Bronchial epithelial cell (primary cell): ENCODE measurements at regions not wholly inside any gene's neighbourhood (a gene's known extent, or its start where the extent isn't known, plus 50 kb on each side); places are given as distances from the start of the nearest gene placed in this dataset.

Source experiments
- DNase-seq: peaks from one replicate; pipeline ENCODE4 v3.0.0-alpha.2; 2010; ENCODE audit warnings: low read depth
- FAIRE-seq: peaks from 2 replicates; lab custom pipeline; 2011; peaks lifted over from hg19 to GRCh38; lab: Jason Lieb, UNC
- H3K27me3 ChIP-seq: 2 replicates; pipeline ENCODE4 v1.5.1; 2011; ENCODE audit warnings: low read length; ENCODE audit not compliant: control insufficient read depth, insufficient read depth
- H3K36me3 ChIP-seq: 2 replicates; pipeline ENCODE4 v1.5.1; 2011; ENCODE audit warnings: low read length; ENCODE audit not compliant: control insufficient read depth, insufficient read depth
- H3K4me3 ChIP-seq: 2 replicates; pipeline ENCODE4 v1.5.1; 2011; ENCODE audit warnings: mild to moderate bottlenecking, low read depth, low read length, control low read depth
- CTCF ChIP-seq: IDR thresholded peaks from 2 replicates; pipeline ENCODE4 v1.5.1; 2011; ENCODE audit warnings: mild to moderate bottlenecking, moderate library complexity, low read length, control low read depth, inconsistent platforms; ENCODE audit not compliant: insufficient read depth, severe bottlenecking

- H3K4me3 ChIP-seq = no peak overlapping the region
- peaks cover 15% of the 10 kb centered on the region for H3K27me3 ChIP-seq
- no peak for DNase-seq
- no peak for FAIRE-seq
- H3K36me3 ChIP-seq = no peaks in the 10 kb centered on the region
- TF ChIP-seq CTCF = no peak
Measured at GRCh38 chr12:3364661-3365462, 126.1 kb upstream of the PRMT8 start.

- DNase-seq (peak; percentile 6), FAIRE-seq (no peak)
- TF ChIP-seq CTCF = no peak
- Histone ChIP-seq H3K36me3 (no peaks in the 10 kb centered on the region), H3K27me3 (peaks cover 15% of the 10 kb centered on the region), H3K4me3 (peak overlapping the region; percentile 14)
Measured at GRCh38 chr12:3365463-3366411, 125.3 kb upstream of the PRMT8 start.

- no peak for DNase-seq
- peaks cover 15% of the 10 kb centered on the region for H3K27me3 ChIP-seq
- no peak for FAIRE-seq
- no peak for TF ChIP-seq CTCF
- no peaks in the 10 kb centered on the region for H3K36me3 ChIP-seq
- H3K4me3 ChIP-seq = peak overlapping the region; percentile 6
Measured at GRCh38 chr12:3366451-3367110, 124.4 kb upstream of the PRMT8 start.

GRCh38 chr12:3367750-3368444, 123.1 kb upstream of the PRMT8 start:
- Histone ChIP-seq H3K27me3 (peaks cover 15% of the 10 kb centered on the region), H3K4me3 (no peak overlapping the region), H3K36me3 (no peaks in the 10 kb centered on the region)
- no peak for FAIRE-seq
- no peak for DNase-seq
- no peak for TF ChIP-seq CTCF

DNA sequence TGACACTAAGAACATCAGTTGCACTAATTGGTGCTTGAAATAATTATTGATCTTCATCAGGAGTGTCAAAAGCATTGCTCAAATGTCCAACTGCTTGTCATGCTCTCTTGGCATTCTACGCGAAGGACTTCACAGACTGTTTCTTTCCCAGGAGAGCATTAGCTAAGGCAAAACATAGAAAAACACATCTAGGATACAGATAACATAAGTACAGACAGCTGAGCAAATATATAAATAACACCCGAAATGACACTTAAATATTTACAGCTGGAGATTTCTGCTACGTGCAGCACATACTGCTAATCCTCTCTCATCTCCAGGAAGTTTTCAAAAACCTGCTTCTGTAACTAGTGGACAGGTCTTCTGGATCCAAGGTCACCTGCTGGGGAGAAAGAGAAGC, 120.0 kb upstream of the PRMT8 start:
- no peak for TF ChIP-seq CTCF
- DNase-seq = no peak
- no peak overlapping the region for H3K4me3 ChIP-seq
- H3K27me3 ChIP-seq = peaks cover 7% of the 10 kb centered on the region
- no peaks in the 10 kb centered on the region for H3K36me3 ChIP-seq
- FAIRE-seq = no peak
